ENCODE measurements at regions not wholly inside any gene's neighbourhood (a gene's known extent, or its start where the extent isn't known, plus 50 kb on each side); places are given as distances from the start of the nearest gene placed in this dataset.

DNA sequence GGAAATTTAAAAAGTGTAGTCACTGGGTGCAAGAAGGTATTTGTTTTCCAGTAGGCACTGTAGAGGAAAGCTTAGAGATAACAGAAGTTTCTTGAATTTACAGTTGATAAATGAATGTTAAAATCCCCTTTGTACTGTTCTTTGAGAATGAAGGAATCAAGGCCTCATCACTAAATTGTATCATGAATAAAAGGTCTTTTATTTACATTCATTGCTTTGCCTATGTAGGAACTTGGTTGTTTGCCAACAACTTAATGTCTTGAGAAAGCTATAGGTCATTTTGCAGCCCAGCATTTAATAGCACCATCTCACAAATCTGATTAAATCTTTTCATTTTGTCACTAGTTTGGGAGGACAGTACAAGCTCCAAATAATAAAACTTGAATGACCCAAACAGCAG, 213.9 kb upstream of the ITGA4 start:
- DNase-seq: no peak

DNA sequence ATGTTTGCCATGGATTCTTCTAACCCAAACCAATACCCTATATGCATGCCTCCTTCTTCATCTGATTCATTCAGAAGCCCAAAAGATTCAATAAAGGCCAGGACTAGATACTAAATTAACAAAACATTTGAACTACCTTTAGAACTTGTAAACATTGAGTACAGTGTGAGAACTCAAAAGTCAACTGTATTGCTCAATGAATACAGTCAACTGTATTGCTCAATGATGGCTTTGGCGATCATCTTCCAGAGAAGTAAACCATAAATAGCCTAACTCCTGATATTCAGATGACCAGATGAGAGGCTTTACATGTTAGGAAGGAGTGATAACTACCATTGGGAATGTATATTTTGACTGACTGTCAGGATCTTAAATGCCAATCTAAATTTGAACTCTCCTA, 206.5 kb upstream of the ITGA4 start:
- no peak for DNase-seq

DNA sequence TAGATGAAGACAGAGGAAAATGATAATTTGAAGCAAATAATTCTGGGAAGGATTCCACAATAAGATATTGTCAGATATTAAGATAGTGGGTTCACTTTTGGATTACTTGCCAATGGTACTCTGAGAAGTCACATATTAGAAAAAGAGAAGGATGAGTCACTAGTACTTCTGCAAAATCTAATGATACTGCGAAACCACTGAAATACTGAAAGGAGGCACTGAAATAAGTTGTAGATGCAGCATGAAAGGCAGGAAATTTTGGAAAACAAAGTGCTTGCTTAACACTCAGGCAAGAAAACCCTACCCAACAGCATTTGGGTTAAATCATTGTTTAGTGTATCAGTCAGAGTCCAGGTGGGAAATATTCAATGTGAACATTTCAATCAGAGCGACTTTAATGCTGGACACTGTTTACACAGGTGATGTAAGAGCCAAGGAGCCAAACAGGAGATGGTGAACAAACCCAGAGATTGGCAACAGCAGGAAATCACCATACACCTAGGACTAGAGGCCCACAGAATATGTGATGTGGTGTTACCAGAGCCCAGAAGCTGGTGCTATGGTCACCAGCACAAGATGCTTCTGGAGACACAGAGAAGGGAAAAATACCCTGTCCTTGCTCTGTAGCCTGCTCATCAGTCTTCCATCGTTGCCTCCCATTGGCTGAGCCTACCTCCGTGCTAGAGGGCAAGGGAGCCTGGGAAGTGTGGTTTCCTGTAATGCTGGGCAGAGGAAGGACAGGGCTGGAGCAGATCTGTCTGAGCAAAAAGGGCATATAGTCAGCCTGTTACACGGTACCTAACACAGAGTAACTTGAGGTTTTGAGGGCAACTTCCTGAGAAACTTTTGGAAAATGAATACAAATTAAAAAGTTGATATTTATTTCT, 204.7 kb upstream of the ITGA4 start:
- DNase-seq: no peak

DNA sequence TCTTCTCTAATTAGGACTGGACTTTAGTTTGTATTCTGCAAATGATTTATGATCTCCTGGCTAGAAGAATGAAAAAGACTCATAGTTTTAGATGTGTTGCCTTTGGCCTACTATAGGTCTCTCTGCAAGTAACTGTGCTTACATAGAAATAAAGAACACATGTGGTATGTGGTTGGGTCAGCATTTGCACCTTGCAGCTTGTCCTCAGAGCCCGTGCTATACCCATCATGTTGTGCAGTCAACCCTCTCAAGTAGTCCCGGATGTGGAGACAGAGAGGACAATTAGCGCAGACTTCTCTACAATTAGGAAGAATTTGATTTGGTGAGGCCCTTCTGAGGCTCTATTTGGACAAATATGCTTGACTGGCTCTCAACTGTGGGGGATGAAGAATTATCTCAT, 203.7 kb upstream of the ITGA4 start:
- DNase-seq: no peak

DNA sequence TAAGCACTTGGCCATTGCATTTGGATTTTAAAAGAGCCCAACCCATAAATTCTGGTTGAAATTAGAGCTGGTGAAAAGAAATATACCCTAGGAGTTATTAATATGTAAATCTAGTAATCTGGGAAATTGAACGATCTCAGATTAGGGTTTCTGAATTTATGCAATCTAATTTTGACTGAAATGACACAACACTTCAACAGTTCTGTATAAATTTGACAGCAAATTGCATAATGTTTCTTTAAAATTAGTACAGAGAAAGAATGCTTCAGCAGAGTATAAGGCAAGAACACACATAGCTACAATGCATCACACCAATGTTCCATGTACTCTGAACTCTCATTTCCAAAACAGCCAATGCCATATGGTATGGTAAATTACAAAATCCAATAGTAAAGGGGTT, 201.5 kb upstream of the ITGA4 start:
- no peak for DNase-seq

DNA sequence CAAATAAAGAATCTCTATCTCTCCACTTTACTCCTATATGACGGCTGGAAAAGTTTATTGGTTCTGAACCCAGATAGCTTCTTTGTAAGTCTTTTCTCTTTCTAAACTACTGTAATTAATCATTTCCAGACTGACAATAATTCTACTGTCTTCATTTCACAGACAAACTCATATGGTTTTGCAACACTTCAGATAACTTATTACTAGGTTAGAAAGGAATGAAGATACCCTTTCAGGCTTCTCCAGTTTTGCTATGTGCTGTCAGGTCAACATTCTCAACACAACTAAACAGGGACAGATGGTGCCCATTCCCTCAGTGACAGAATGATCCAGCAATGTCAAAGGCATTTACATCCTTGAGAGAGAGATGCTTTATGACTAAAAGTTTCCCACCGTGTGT, 198.5 kb upstream of the ITGA4 start:
- no peak for DNase-seq

DNA sequence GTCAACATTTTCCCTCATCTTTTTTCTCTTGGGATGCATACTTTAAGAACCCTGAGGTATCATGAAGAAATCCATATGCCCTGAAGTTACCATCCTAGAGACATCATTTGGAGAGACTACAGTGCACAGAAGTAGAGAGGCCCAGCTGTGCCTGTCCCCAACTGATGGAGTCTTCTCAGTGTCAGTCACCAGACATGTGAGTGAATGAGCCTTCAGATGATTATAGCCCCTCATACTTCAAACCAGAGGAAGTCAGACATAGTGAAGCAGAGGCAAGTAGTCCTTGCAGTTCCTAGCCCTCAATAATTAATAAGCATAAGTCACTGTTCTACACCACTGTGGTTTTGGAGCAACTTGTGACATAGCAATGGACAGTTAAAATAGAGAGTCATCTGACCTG, 194.4 kb upstream of the ITGA4 start:
- DNase-seq: no peak

DNA sequence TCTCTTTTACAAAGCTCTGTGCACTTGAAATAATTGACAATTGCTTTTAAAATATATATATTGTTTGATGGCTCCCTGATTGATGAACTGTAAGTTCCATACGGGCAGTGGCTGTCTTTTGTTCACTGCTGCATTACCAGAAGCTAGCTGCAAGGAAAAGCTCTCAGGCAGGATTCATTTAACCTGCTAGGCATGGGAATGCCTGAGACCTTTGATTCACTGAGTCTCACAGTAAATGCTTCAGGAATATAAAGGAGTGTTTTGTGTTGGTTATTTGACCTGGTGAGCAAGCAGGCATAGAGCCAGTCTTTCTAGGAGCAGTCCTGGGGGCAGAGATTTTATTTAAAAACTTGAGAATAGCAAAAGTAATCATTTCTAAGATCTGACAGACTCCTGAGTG, 193.2 kb upstream of the ITGA4 start:
- DNase-seq: no peak

DNA sequence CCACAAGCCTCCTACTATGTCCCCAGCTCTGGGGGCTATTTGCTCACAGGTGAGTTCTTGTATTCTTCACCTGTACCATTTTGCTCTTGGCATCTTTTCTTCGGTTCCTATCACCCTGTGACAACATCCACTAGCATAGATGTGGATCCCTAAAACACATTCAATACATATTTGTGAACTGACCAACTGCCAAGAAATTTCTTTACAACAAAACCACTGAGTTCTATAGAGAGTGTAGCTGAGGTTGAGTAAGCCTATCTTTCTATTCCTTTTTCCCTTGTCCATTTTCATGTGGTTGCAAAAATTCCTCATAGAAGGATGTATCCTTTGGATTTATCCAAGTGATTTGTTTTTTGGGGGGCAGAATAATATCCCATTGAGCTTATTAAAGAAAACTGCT, 192.7 kb upstream of the ITGA4 start:
- DNase-seq: no peak

DNA sequence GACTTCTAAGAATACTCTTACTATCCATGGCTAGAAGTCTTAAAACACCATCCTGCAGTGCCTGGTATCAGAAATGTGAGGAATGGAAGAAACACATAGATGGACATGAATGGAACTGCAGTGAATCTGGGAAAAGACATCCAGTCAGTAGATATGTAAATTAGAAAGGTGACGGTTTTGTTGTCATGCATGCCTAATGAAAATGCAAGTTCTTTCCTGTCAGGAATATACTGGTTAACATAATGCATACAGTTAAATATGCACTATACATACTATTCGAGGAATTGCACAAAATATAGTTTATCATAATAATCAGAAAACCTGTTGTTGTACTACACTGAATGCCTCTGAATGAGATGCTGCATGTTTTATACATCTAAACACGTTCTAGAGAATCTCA, 190.6 kb upstream of the ITGA4 start:
- no peak for DNase-seq

DNA sequence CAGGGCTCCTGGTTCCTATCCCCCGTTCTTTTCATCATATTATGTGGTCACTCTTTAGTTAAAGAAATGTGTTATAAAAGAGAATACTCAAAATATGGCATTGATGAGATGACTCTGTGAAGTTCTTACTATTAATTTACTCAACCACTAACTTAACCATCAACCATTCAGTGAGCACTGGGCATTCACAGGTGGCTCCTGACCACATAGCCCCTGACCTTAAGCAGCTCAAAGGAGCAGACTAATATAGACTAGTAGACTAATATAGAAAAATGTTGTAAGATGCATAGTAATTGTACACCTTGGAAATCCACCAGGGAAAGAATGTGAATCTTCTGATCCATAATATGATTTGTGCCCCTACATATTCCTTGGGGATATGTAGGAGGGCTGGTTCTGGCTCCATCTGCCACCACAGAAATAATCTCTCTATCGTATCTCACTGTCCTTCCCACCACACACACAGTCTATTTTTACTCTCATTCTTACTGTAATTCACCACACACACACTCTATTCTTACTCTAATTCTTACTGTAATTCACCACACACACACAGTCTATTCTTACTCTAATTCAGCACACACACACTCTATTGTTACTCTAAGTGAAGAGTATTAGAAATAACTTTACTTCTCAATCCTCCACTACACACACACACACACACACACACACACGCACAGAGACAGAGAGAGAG, 188.9 kb upstream of the ITGA4 start:
- DNase-seq: no peak

DNA sequence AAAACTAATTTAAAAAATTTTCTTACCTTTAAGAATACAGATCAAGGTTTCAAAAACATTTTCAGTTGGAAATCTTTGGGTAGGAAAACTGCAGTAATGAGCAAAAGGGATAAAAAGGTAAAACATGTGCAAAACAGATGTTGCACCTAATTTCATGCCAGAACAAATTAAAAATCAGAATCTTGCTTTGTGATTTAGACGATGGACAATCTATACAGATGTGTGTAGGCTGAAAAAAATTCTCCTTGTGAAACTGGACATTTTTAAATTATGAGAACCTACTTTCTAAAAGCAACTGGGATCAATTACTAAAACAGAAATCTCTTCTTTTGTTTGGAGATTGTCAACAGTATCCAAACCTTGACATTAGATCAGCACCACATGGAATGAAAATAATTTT, 183.2 kb upstream of the ITGA4 start:
- no peak for DNase-seq

DNA sequence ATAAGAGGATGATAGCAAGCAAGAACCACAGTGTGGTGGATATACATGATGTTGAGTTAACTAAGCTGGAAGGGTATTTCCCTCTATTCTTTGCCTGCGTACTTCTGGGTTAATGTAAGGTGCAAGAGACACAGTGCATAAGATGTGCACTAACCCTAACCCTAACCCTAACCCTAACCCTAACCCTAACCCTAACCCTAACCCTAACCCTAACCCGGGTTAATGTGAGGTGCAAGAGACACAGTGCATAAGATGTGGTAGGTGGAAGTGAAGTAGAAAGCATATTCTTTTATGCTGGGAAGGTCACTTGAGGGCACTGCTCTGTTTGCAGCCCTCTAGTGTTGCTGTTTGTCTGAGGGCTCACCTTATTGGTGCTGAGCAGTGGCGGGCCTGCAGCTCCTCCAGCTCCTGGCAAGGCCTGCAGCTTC, 181.5 kb upstream of the ITGA4 start:
- DNase-seq: no peak

DNA sequence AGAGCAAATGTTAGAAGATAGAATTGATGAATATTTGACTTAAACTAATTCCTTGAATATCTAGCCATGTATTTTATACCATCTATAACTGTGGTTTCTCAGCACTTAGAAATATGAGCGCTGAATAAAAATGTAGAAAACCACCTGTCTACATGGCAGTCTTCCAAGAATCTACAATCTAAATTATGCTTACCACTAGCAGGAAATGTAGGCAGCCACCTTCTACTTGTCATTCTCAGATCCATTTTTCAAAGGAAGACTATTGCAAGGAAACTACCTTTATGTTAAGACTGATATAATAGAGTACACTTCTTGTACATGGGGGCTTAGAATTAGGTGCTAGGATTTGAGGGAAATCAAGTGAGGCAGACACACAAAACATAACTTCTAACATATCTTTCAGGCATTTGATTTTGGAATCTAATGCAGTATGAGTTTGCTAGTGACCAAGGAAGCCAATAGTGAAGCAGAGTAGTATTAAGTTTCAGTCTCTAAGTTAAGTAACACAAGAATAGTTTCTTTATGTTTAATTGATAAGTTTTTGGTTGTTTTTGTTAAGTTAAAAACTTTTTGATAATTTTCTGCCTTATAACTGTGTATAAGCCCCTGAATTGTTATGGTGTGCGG, 175.9 kb upstream of the ITGA4 start:
- DNase-seq: no peak

DNA sequence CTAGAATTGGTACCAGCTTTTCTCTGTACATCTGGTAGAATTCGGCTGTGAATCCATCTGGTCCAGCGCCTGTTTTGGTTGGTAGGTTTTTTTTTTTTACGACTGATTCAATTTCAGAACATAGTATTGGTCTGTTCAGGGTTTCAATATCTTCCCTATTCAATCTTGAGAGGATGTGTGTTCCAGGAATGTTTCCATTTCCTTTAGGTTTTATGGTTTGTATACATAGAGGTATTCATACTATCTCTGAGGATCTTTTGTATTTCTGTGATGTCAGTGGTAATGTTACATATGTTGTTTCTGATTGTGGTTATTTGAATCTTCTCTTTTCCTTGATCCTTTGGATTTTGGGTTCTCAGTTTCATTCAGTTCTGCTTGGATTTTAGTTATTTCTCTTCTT, 172.1 kb upstream of the ITGA4 start:
- no peak for DNase-seq

DNA sequence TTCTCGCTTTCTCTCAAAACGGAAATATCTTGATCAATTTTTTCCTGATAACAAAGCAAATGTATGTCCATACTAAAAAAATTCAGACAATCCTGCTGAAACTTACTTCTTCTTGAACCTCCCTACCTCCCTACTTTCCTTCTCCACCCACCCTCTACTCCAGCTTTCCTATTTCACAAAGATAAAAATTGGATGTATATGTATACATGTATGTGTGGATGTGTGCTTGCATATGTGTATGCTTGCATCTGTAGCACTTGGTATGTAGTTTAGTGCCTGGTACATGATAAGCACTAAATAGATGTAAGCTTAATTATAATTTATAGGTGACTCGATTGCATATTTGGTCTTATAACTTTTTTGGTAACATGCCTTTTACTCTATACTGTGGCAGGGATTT, 167.5 kb upstream of the ITGA4 start:
- DNase-seq: no peak

DNA sequence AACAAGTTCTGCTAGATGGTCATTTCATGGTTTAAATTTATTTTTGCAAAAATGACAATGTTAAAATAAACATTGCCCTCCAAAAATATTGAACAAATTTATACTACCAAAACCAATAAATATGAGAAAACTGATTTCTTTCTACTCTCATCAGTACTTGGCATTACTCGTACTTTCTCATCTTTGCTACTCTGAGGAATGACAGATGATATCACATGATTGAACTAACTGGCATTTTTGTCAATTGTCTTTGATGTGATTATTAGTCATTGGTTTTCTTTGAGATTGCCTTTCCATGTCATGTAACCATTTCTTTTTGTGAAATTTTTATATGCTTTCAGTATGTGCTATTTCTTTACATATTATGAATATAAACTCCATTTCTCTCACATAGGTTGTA, 167.0 kb upstream of the ITGA4 start:
- no peak for DNase-seq

DNA sequence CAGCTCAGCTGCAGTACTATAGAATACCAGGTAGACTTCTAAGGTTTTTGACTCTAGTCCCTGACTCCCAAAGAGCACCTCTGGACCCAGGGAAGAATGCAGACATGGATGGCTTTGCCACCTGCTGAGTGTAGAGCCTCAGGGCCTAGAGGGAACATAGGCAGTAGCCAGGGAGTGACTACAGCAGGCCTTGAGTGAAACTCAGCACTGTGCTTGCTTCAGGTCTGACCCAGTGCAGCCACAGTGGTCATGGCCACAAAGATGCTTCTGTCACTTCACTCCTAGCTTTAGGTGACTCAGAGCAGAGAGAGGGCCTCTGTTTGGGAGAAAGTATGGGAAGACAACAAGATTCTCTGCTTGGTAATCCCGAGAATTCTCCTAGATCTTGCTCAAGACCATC, 162.2 kb upstream of the ITGA4 start:
- no peak for DNase-seq

DNA sequence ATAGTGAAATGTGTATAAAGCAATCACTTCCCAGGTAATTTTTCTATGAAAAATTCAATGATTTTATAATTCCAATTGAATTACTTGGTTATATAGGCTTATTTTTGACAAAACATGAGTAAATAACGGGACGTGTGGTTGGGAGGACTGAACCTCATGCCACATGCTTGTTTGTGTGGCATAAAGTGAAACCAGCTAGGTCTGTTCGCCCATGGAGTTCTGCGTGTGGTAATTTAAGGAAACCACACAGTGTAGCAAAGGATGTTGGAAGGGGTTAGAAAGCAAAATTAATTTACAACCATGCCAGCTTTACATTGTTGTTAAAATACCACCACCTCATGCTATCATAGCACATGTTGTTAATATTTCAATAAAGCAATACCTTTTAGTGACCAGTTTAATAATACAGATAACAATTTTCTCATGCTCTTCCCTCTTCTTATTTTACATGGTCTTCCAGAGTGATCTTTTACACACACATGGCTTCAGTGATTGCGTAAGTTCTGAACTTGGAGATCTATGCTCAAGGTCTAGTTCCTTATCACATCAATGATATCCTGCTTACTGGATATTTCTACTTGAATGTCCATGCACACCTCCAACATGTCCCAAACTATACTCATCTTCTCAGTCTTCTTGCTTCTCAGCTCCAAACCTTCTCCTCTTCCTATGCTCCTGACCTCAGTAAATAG, 156.4 kb upstream of the ITGA4 start:
- no peak for DNase-seq

DNA sequence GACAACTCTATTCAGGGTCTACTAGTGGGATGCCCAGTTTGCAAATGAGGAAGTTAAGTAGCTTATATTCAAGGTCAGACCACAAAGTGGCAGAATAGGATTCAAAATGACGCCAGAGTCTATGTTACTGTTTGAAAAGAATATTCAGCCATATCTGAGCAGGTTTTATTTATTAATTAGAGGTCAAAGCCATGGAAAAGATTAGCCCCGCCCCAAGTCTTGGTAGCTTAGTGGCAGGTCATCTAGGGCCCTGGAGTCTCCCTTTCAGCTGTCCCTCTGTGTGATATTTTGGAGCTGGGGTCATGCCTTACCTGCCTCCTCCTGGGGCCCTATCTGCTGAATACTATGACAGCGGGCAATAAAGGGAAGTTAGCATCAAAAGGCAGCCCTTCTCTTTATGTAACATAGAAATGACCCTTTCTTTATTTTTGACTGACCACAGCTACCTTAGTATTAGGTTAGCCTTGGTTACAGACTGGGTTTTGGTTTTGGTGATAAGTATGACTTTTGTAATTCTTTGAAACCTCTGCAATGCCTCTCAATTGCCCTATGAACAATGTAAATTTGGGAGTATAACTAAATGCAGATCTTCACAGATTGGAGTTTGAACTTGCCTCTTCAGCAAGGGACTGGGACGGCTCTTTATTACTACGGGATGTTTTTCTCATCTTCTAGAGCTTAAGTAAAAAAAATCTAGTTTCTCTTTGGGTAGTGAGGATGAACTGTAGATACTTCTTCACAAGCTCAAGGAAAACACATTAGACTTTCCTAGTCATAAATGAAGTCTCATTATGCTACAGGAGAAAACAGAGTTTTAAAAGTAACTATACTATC, 153.0 kb upstream of the ITGA4 start:
- DNase-seq: no peak

DNA sequence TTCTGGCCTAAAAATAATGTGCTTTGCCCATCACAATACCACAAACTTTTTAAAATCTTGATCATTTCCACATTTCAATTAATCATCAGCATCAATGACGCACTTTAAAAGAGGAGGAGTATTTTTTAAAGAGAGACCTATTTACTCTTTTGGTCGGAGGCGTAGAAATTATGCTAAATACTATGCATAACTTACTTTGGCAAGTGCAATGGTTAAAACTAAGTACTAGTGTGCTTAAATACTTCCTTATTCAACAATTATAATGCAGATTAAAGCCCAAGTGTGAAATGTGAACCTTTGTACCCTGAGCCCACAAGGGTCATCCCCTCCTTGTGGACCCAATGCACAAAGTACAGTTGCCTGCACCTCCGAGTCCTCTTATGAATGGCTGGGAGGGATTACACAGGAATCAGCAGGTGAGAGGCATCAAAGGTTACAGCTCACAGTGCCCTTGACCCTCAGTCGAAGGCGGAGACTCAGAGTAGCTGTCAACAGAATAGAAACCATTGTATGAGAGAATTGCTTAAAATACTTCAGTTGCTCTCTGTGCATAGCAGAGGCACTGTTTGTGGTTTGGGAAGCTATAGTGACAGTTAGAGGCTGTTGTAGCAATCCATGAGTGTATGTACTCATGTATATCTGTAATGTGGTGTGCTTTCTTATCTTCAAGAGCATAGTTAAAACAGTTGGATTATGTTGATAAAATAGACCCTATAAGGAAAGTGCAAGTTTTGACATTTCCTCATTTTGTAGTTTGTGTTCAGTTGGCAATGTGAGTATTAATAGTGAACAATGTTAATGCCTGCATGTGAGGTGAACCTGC, 151.7 kb upstream of the ITGA4 start:
- DNase-seq: no peak
